K562 (cell line): ENCODE measurements at regions not wholly inside any gene's neighbourhood (a gene's known extent, or its start where the extent isn't known, plus 50 kb on each side); places are given as distances from the start of the nearest gene placed in this dataset.

Experiments used
- ATAC-seq: fragments of 200-7000 bp; cut with Tn5 transposase; 3 replicates; pipeline ENCODE4 v1.9.1; 2020; ENCODE audit warnings: moderate library complexity
- BruUV-seq: library from RNA; stranded (reverse); fragments of 400-500 nt; replicated peaks from 2 replicates; lab custom pipeline; 2021; lab: Mats Ljungman, UMichigan
- CTCF ChIA-PET: fragments of 300-600 bp; formaldehyde crosslinking; extraction: SDS; loops from one replicate; lab custom pipeline; 2021; ENCODE audit warnings: low intra/inter-chr PET ratio; lab: Yijun Ruan, JAX
- POLR2A ChIA-PET: fragments of 300-600, 350-650 bp; sonication (Branson Sonifier 250); formaldehyde crosslinking; extraction: SDS; loops from one replicate; lab custom pipeline; 2021; ENCODE audit warnings: antibody characterized with exemption, inconsistent platforms; lab: Yijun Ruan, JAX
- DNase-seq, 4 experiments: peaks; one replicate each; pipeline versions ENCODE4 v3.0.0 to v3.0.0-alpha.2; 2011 to 2018; ENCODE audit warnings: low spot score in 3 of 4, mixed read lengths in 3 of 4; ENCODE audit errors: extremely low read depth in 1 of 4
- FAIRE-seq: peaks from 2 replicates; lab custom pipeline; 2011; peaks lifted over from hg19 to GRCh38; lab: Jason Lieb, UNC
- H2AFZ ChIP-seq: 2 replicates; pipeline ENCODE4 v1.6.0; 2011; ENCODE audit warnings: low read depth, low read length, control low read depth, inconsistent platforms
- H3K27ac ChIP-seq: fragments of 200-600 bp; 3 replicates; pipeline ENCODE4 v1.8.0; 2011; ENCODE audit warnings: low read depth, mild to moderate bottlenecking, control low read depth, inconsistent platforms, low read length, moderate library complexity, mixed read lengths; ENCODE audit errors: extremely low read depth
- H3K27me3 ChIP-seq, 2 experiments: fragments of 300-600 bp in 1 of 2; 2 replicates in 1 of 2; 3 replicates in 1 of 2; pipeline versions ENCODE4 v1.6.0 to v1.8.0; 2011; ENCODE audit warnings: inconsistent platforms in 2 of 2, low read length in 2 of 2, mild to moderate bottlenecking in 1 of 2, mixed read lengths in 1 of 2, moderate library complexity in 1 of 2; ENCODE audit not compliant: control insufficient read depth in 2 of 2, insufficient read depth in 2 of 2
- H3K36me3 ChIP-seq: fragments of 300-600 bp; 3 replicates; pipeline ENCODE4 v1.8.0; 2011; ENCODE audit warnings: mild to moderate bottlenecking, low read length, inconsistent platforms; ENCODE audit not compliant: control insufficient read depth, insufficient read depth
- H3K4me1 ChIP-seq, 2 experiments: fragments of 200-600 bp in 1 of 2; replicated peaks in 1 of 2; 2 replicates in 1 of 2; 3 replicates in 1 of 2; pipeline versions ENCODE4 v1.5.1 to v1.8.0; 2011; ENCODE audit warnings: inconsistent platforms in 2 of 2, low read length in 2 of 2, mild to moderate bottlenecking in 1 of 2, mixed read lengths in 1 of 2, moderate library complexity in 1 of 2; ENCODE audit not compliant: control insufficient read depth in 2 of 2, insufficient read depth in 2 of 2
- H3K4me2 ChIP-seq: 2 replicates; pipeline ENCODE4 v1.6.1; 2011; ENCODE audit warnings: low read length, control low read depth, inconsistent platforms, mixed read lengths; ENCODE audit not compliant: insufficient read depth
- H3K4me3 ChIP-seq: fragments of 200-600 bp; sonication (generic), shearing (Covaris generic); 2 replicates; pipeline ENCODE4 v1.5.1; 2016; ENCODE audit warnings: control low read depth, inconsistent platforms
- H3K79me2 ChIP-seq: fragments of 200-600 bp; 3 replicates; pipeline ENCODE4 v1.8.0; 2011; ENCODE audit warnings: low read length, inconsistent platforms; ENCODE audit not compliant: control insufficient read depth, insufficient read depth
- H3K9ac ChIP-seq, 2 experiments: 2 replicates each; pipeline versions ENCODE4 v1.6.0 to v1.6.1; 2011; ENCODE audit warnings: low read depth in 2 of 2, low read length in 2 of 2, control low read depth in 1 of 2, inconsistent platforms in 1 of 2, mild to moderate bottlenecking in 1 of 2, mixed read lengths in 1 of 2; ENCODE audit not compliant: insufficient read depth in 1 of 2
- H3K9me1 ChIP-seq: one replicate; pipeline ENCODE4 v1.6.0; 2011; ENCODE audit warnings: inconsistent platforms, mild to moderate bottlenecking, low read length, moderate library complexity; ENCODE audit not compliant: control insufficient read depth, insufficient read depth
- H3K9me3 ChIP-seq: replicated peaks from 2 replicates; pipeline ENCODE4 v1.5.1; 2011; ENCODE audit warnings: low read depth, low read length, inconsistent platforms; ENCODE audit not compliant: control insufficient read depth, insufficient read depth
- H4K20me1 ChIP-seq: replicated peaks from 2 replicates; pipeline ENCODE4 v1.6.1; 2011; ENCODE audit warnings: low read length, inconsistent platforms, mixed read lengths; ENCODE audit not compliant: control insufficient read depth, insufficient read depth
- HNRNPL ChIP-seq: fragments of 200-400 bp; formaldehyde crosslinking; IDR thresholded peaks from 2 replicates; pipeline ENCODE4 v1.6.1; 2017; ENCODE audit warnings: low read depth, mild to moderate bottlenecking, low read length
- LARP7 ChIP-seq: fragments of 450-650 bp; IDR thresholded peaks from 2 replicates; pipeline ENCODE4 v1.6.1; 2016
- MBD1 ChIP-seq: fragments of 250-450 bp; sonication (Bioruptor Pico); IDR thresholded peaks from 2 replicates; pipeline ENCODE4 v1.8.0; 2022; ENCODE audit warnings: inconsistent platforms
- MXI1 ChIP-seq: IDR thresholded peaks from 2 replicates; pipeline ENCODE4 v1.6.1; 2011; ENCODE audit warnings: low read depth, mild to moderate bottlenecking, improper control_type of control experiment, low read length
- MYC ChIP-seq, 2 experiments: fragments of 250-450 bp in 1 of 2; sonication (Bioruptor Pico) in 1 of 2; IDR thresholded peaks; 2 replicates each; pipeline versions ENCODE4 v1.5.1 to v1.6.1; 2012 to 2021; ENCODE audit warnings: low read depth in 2 of 2, borderline replicate concordance in 1 of 2, improper control_type of control experiment in 1 of 2, low read length in 1 of 2, mild to moderate bottlenecking in 1 of 2, moderate library complexity in 1 of 2
- NFIC ChIP-seq: fragments of 450-650 bp; IDR thresholded peaks from 2 replicates; pipeline ENCODE4 v1.6.1; 2017; ENCODE audit warnings: mild to moderate bottlenecking, inconsistent platforms
- POLR3G ChIP-seq: IDR thresholded peaks from 2 replicates; pipeline ENCODE4 v1.6.1; 2011; ENCODE audit not compliant: insufficient read length, insufficient replicate concordance; ENCODE audit errors: extremely low read depth
- SMARCE1 ChIP-seq: fragments of 450-650 bp; IDR thresholded peaks from 2 replicates; pipeline ENCODE4 v1.7.1; 2016; ENCODE audit warnings: mild to moderate bottlenecking
- SP2 ChIP-seq: IDR thresholded peaks from 2 replicates; pipeline ENCODE4 v1.6.1; 2011; ENCODE audit warnings: mild to moderate bottlenecking, low read depth, low read length, moderate library complexity; ENCODE audit not compliant: poor library complexity, severe bottlenecking; ENCODE audit errors: extremely low read depth
- VEZF1 ChIP-seq: fragments of 200-800 bp; sonication (Bioruptor generic); IDR thresholded peaks from 2 replicates; pipeline ENCODE4 v1.6.1; 2017; ENCODE audit warnings: missing genetic modification characterization, missing compliant biosample characterization
- XRCC3 ChIP-seq: fragments of 450-650 bp; IDR thresholded peaks from 2 replicates; pipeline ENCODE4 v1.6.1; 2017; ENCODE audit warnings: mild to moderate bottlenecking, moderate library complexity
- ZNF324 ChIP-seq: fragments of 250-450 bp; sonication (Bioruptor Pico); IDR thresholded peaks from 2 replicates; pipeline ENCODE4 v1.4.0; 2020; ENCODE audit warnings: mild to moderate bottlenecking
- ZNF512 ChIP-seq: IDR thresholded peaks from 2 replicates; pipeline ENCODE4 v1.6.1; 2016; ENCODE audit warnings: missing genetic modification characterization, missing compliant biosample characterization
- ZNF76 ChIP-seq: fragments of 250-450 bp; sonication (Bioruptor Pico); IDR thresholded peaks from 2 replicates; pipeline ENCODE4 v1.4.0; 2020; ENCODE audit warnings: mild to moderate bottlenecking, moderate library complexity, borderline replicate concordance
- WGBS: fragments of 100-300 bp; shearing (Covaris generic); methylation state at CpG from one replicate; pipeline ENCODE4 v1.1.6; 2016; ENCODE audit warnings: low coverage, mixed read lengths; ENCODE audit not compliant: insufficient coverage; ENCODE audit errors: missing lambda C conversion rate; 5-methylcytosine and 5-hydroxymethylcytosine counted together
- in situ Hi-C: fragments of 300-500 bp; cut with MboI; formaldehyde crosslinking; loops from 4 replicates; pipeline ENCODE4 v1.15.0; 2018; ENCODE audit warnings: inconsistent platforms, mixed read lengths
- intact Hi-C: fragments of 100-400 bp; cut with micrococcal nuclease; formaldehyde crosslinking; loops from 2 replicates; pipeline ENCODE4 v1.14.2; 2022

GRCh38 chr1:228853191-228853590, 117.9 kb downstream of the RHOU start:
- H3K4me2 ChIP-seq = no peak overlapping the region
- H3K27ac ChIP-seq = no peak overlapping the region
- H3K4me3 ChIP-seq = no peak overlapping the region
- no TSS peak for BruUV-seq
- TF ChIP-seq HNRNPL (no peak), VEZF1 (CRISPR knock-in tag) (no peak), MYC (IDR thresholded peaks at IDR 0.05; ENCODE audit: low read depth, low read length) (no peak), MYC (CRISPR knock-in tag; IDR thresholded peaks at IDR 0.05; ENCODE audit: borderline replicate concordance, low read depth) (no peak), ZNF324 (CRISPR knock-in tag) (no peak), ZNF512 (tag) (no peak), POLR3G (no peak), SMARCE1 (no peak), NFIC (no peak), MBD1 (no peak), MXI1 (no peak), SP2 (no peak), LARP7 (no peak), XRCC3 (no peak), ZNF76 (CRISPR knock-in tag) (no peak)
- WGBS = 4% methylated on average over 2 of the region's 2 CpGs
- POLR2A ChIA-PET = no interaction called here
- no peak for FAIRE-seq
- in situ Hi-C loops = no loop called here
- DNase-seq = no peak
- no peaks in the 10 kb centered on the region for H3K9me1 ChIP-seq
- H3K4me1 ChIP-seq = no peaks in the 10 kb centered on the region
- H3K36me3 ChIP-seq = no peaks in the 10 kb centered on the region
- H2AFZ ChIP-seq = no peak overlapping the region
- ATAC-seq = no peak
- intact Hi-C loops = no loop called here
- no peaks in the 10 kb centered on the region for H3K79me2 ChIP-seq
- CTCF ChIA-PET = no interaction called here
- no peaks in the 10 kb centered on the region for H3K9me3 ChIP-seq
- H3K9ac ChIP-seq = no peak overlapping the region
- no peaks in the 10 kb centered on the region for H4K20me1 ChIP-seq
- H3K27me3 ChIP-seq = peaks cover 0 to 8% of the 10 kb centered on the region in 2 experiments; a peak in 1 of 5 replicates
